ENCODE measurements at regions not wholly inside any gene's neighbourhood (a gene's known extent, or its start where the extent isn't known, plus 50 kb on each side); places are given as distances from the start of the nearest gene placed in this dataset.

GRCh38 chr20:22226849-22227700 is 357.3 kb downstream of the FOXA2 start:
- DNase-seq (ENCODE audit: low read depth), result no peak

GRCh38 chr20:22223236-22223635 is 361.1 kb downstream of the FOXA2 start:
- no peak for DNase-seq (ENCODE audit: low read depth)

- no peak for DNase-seq (ENCODE audit: low read depth)
Observed at GRCh38 chr20:22217712-22218352, 366.5 kb downstream of the FOXA2 start.

GRCh38 chr20:22216984-22217383 is 367.4 kb downstream of the FOXA2 start:
- no peak for DNase-seq (ENCODE audit: low read depth)

- no peak for DNase-seq (ENCODE audit: low read depth)
Observed at GRCh38 chr20:22214296-22214695, 370.1 kb downstream of the FOXA2 start.

GRCh38 chr20:22213271-22213670 is 371.1 kb downstream of the FOXA2 start:
- no peak for DNase-seq (ENCODE audit: low read depth)

GRCh38 chr20:22207280-22207679 is 377.1 kb downstream of the FOXA2 start:
- DNase-seq (ENCODE audit: low read depth), result no peak

- no peak for DNase-seq (ENCODE audit: low read depth)
Observed at GRCh38 chr20:22204801-22205200, 379.6 kb downstream of the FOXA2 start.

- DNase-seq (ENCODE audit: low read depth), result no peak
Observed at GRCh38 chr20:22182148-22182547, 402.2 kb downstream of the FOXA2 start.

GRCh38 chr20:22180244-22180643 is 404.1 kb downstream of the FOXA2 start:
- no peak for DNase-seq (ENCODE audit: low read depth)

GRCh38 chr20:22160101-22160652 is 424.2 kb downstream of the FOXA2 start:
- no peak for DNase-seq (ENCODE audit: low read depth)

GRCh38 chr20:22159276-22159675 is 425.1 kb downstream of the FOXA2 start:
- DNase-seq (ENCODE audit: low read depth), result no peak

- DNase-seq (ENCODE audit: low read depth), result no peak
Observed at GRCh38 chr20:22127587-22127986, 422.1 kb downstream of the PAX1 start.

- no peak for DNase-seq (ENCODE audit: low read depth)
Observed at GRCh38 chr20:22106308-22106938, 401.0 kb downstream of the PAX1 start.

- no peak for DNase-seq (ENCODE audit: low read depth)
Observed at GRCh38 chr20:22101606-22102005, 396.1 kb downstream of the PAX1 start.

GRCh38 chr20:22100686-22101085 is 395.2 kb downstream of the PAX1 start:
- DNase-seq (ENCODE audit: low read depth), result no peak

GRCh38 chr20:22099348-22099747 is 393.9 kb downstream of the PAX1 start:
- no peak for DNase-seq (ENCODE audit: low read depth)

- no peak for DNase-seq (ENCODE audit: low read depth)
Observed at GRCh38 chr20:22098511-22098910, 393.0 kb downstream of the PAX1 start.

GRCh38 chr20:22093122-22093521 is 387.7 kb downstream of the PAX1 start:
- no peak for DNase-seq (ENCODE audit: low read depth)

- no peak for DNase-seq (ENCODE audit: low read depth)
Observed at GRCh38 chr20:22088882-22089281, 383.4 kb downstream of the PAX1 start.

GRCh38 chr20:22080985-22081384 is 375.5 kb downstream of the PAX1 start:
- no peak for DNase-seq (ENCODE audit: low read depth)

GRCh38 chr20:22074635-22075034 is 369.2 kb downstream of the PAX1 start:
- DNase-seq (ENCODE audit: low read depth), result no peak

GRCh38 chr20:22071841-22072240 is 366.4 kb downstream of the PAX1 start:
- DNase-seq (ENCODE audit: low read depth), result no peak
